Left kidney (tissue), 1 donor: ENCODE measurements at regions not wholly inside any gene's neighbourhood (a gene's known extent, or its start where the extent isn't known, plus 50 kb on each side); places are given as distances from the start of the nearest gene placed in this dataset.
"Not testable (repeated sequence)": the region's sequence is repeated elsewhere in the genome, so short reads cannot be mapped to it uniquely, and the experiment has no call there.

Source experiments
- DNase-seq: peaks from one replicate; pipeline ENCODE4 v3.0.0-alpha.2; 2013

- no peak for DNase-seq
Measured at GRCh38 chr6:121020656-121021055, 313.6 kb downstream of the TBC1D32 start.

DNA sequence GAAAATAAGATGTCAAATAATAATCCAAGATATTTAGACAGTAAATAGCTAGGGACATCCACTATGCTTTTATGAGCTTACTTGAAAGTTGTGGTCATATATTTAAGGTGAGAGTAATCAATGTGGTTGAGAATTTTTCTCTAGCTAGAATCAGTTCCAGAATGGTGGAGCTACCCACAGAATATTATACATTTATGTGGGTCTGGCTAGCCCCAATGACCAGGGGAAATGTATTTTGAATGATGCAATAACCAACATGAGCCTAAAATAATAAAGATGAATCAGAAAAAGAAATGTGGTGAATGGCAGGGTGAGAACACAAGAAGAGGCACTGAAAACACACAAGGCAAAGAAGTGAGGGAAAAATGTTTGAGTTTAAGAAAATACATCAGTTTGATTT lies 325.7 kb downstream of the TBC1D32 start:
- DNase-seq = no peak

- no peak for DNase-seq
Measured at GRCh38 chr6:121006024-121006423, 328.3 kb downstream of the TBC1D32 start.

DNA sequence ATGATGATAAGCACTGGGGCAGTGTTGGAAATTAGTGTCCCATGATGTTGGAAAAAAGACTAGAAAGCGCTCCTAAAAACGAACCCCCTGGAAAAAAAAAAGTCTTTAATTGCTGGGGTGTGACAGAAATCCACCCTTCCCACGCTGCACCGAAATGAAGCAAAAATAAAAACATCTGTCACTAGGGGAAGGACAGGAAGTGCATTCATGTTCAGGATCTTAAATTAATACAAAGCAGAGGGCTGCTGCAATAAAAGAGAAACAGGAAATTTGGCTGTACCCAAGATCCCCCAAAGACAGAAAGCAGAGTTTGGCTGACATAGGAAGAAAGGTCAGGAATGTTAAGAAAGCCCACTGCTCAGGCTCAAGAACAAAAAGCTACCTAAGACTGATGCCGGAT lies 333.9 kb downstream of the TBC1D32 start:
- DNase-seq = peak; percentile 32

DNA sequence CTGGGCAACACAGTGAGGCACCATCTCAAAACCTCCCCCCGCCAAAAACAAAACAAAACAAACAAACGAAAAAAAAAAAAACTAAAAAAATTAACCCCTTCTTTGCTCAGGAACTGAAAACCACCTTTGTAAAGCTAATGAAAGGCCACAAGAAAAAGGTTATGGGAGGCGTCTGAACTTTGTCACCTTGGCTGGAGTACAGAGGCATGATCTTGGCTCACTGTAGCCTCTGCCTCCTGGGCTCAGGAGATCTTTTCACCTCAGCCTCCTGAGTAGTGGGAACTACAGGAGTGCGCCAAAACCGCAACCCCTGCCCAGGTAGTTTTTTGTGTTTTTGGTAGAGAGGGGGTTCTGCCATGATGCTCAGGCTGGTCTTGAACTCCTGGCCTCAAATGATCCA lies 337.9 kb downstream of the TBC1D32 start:
- DNase-seq = no peak

- no peak for DNase-seq
Measured at GRCh38 chr6:120994573-120994967, 339.7 kb downstream of the TBC1D32 start.

DNA sequence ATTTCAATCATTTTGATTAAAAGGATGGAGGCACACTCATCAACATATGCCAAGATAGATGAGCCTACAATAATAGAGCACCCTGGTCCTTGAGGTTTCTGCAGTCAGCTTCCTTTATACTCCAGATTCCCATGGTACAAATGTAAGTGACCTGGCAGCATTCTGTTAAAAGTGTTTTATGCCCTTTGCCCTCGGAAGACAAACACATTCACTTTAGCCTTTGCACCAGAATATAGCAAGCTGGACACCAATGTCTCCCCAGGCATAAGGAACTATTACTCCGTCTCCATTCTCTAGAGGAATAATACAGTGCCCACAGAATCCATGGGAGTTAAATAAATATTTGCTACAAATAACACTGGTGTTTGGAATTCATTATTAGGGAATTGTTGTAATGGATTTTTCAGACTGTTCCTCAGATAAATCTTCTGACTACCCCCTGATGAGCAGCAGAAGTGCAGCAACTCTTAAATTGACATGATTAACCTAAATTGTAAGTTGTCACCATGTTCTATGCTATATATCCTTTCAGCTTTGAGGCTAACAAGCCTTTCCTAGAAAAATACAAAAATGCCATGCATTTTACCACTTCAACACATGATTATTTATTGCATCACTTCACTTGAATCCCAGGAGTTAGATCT lies 340.2 kb downstream of the TBC1D32 start:
- no peak for DNase-seq

- no peak for DNase-seq
Measured at GRCh38 chr6:120992257-120992656, 342.0 kb downstream of the TBC1D32 start.

GRCh38 chr6:120990866-120991265 lies 343.4 kb downstream of the TBC1D32 start:
- DNase-seq = no peak

- DNase-seq = no peak
Measured at GRCh38 chr6:120981835-120982234, 352.4 kb downstream of the TBC1D32 start.

DNA sequence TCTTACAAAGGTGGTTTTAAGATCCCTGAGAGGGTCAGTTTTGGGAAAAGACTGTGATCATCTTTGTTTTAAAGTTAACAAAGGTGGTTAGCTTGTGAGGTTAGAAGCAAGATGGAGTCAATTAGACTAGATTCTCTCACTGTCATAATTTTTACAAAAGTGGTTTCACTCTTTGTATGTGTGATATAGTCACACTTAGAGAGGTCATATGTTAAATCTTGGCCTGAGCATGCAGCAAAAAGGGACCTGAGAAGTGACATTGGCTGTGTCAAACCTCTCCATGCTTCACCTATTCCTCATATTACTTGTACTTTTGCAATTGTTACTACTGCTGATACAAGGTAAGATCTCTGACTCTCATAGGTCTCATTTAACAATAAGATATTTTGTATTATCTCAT lies 368.0 kb downstream of the TBC1D32 start:
- DNase-seq = no peak

- no peak for DNase-seq
Measured at GRCh38 chr6:120965814-120966213, 368.5 kb downstream of the TBC1D32 start.

DNA sequence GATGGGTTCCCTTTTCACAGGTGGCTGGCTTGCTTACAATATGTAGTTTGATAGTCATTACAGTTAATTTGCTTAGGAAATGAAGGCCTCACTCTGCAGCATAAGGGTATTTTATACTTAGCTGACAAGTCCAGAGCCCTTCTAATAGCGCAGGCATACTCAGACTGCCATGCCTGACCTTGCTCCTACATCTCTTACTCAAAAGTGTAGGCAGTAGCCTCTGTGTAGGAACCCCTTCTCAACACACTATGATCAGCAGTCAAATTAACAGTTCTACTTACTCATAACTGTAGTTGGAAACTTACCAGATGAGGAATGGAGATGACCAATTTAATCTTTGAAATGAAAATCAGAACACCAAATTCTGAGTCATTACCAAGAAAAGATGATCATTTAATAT lies 373.5 kb downstream of the TBC1D32 start:
- no peak for DNase-seq

DNA sequence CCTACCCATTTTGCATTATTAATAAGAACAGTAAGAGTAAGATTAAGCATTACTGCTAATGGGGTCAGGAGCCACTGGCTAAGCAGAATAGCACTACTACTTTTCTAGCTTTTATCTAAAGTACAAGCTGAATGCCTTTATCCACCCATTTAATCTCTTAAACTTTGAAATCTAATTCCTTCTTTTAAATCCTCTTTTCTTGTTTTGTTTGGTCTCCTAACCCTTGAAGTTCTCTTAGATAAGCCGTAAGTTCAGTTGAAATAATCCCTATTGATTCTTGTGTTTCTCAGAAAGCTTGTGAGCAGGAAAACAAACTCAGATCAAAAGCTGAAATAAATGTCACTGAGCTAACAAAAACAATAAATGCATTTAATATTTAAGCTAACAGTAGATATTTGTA lies 380.2 kb downstream of the TBC1D32 start:
- DNase-seq = no peak

- DNase-seq = no peak
Measured at GRCh38 chr6:120951258-120951657, 383.0 kb downstream of the TBC1D32 start.

DNA sequence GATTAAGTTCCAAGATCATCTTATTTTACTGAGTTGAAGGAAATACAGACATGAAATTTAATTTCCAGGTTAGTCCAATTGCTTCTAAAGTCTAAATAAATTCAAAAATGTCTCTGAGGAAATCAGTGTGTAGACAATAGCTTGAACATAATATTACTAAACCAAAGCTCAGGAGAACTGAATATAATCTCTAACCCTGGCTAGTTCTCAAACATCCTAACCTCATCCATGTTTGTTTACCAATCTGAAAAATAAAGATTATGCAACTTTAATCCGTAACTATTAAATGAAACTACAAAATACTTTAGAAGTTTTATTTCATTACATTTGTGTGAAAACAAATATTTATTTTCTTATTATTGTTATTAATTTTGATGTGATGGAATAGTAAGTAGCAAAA lies 387.2 kb downstream of the TBC1D32 start:
- DNase-seq = no peak

GRCh38 chr6:120945905-120946594 lies 388.2 kb downstream of the TBC1D32 start:
- no peak for DNase-seq

DNA sequence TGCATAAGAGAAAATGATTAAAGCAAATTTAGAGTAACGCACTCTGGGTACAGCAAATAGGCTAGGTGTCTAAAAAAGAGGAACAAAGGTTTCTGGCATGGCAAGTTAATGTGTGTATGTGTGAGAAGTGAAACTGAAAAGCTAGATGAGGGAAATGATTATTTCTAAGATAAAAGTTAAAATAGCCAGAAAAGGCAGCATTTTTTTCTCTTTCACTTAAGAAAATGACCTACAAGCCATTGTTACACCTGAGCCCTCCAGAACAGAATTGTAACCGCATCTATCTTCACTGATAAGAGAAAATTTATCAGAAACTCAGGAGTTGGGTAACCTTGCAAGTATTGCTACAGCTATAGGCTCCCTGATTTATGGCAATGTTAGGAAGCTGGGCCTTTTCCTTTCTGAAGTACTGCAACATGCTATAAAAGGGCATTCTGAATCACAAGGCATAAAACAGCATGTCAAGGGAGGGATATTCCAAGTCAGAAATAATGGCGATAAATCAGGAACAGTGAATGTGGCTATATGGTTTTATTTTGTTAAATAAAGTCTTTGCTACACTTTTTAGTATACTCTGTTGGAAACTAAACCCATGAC lies 395.3 kb downstream of the TBC1D32 start:
- DNase-seq = no peak

DNA sequence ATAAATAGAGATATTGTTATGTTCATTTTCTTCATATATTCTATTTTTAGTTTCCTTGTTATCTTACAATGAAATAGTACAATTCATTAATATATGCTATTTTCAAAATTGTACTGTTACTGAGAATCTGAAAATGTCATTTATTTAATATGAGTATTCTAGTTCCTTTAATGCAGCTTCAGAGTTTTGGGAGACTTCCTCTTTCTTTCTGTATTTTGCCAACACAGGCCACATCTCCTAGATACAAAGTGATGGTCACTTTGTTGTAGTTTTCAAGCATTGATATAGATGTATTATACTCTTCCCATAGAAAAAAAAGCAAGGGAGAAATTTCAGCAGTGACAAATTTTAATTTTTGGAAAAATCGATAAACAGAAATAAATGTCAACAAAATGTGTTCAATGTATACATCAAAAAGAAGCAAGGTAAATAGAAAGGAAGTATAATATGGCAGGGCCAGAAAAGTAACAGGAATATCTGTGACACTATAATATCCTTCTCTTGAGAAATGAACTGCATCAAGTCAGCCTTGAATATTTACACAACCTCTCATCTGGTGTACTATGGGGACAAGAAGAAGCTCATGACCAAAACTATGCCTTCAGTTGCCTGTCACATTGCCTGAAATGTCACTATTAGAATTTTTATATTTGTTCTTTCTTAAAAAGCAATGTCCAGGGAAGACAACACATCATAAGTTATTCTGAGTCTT lies 396.0 kb downstream of the TBC1D32 start:
- no peak for DNase-seq

DNA sequence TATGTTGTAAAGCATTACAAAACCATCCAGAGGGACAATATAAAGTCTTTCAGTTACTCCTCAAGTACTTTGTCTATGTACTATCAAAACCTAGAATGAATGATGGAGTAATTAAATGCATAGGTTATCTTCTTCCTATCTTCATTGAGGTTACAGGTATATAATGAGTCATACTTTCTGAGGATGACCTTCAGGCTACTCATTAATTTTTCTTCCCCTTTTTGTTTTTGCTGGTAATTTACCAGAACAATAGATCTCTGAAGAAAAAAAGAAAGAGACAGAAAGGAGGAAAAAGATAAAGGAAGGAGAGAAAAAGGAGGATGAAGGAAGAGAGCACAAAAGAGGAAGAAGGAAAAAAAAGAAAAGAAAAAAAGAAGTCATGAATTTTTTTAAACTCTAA lies 398.4 kb downstream of the TBC1D32 start:
- DNase-seq = no peak

- no peak for DNase-seq
Measured at GRCh38 chr6:120935016-120935415, 399.3 kb downstream of the TBC1D32 start.

GRCh38 chr6:120931520-120932180 lies 402.6 kb downstream of the TBC1D32 start:
- DNase-seq = not testable (repeated sequence)

GRCh38 chr6:120930500-120930899 lies 403.8 kb downstream of the TBC1D32 start:
- DNase-seq = not testable (repeated sequence)
